ENCODE measurements at regions not wholly inside any gene's neighbourhood (a gene's known extent, or its start where the extent isn't known, plus 50 kb on each side); places are given as distances from the start of the nearest gene placed in this dataset.
"Not testable (repeated sequence)": the region's sequence is repeated elsewhere in the genome, so short reads cannot be mapped to it uniquely, and the experiment has no call there.

DNA sequence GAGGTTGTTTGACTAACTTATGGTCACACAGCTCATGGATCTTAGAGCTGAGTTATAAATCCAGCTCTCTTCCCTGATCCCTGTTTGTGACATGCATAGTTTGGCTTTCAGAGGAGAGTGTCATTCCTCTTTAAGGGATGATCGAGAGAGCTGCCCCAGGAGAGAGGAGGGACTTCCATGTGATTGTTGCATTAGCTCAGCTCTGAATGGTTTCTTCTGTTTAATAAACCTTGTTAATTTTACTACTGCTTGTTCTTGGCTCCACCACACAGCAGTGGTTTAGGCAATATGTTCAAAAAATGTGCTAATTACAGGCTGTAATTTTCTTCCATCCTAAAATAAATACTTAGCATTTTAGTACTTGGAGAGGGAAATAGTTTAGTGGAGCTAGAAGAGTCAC is 152.5 kb downstream of the C12orf75 start:
- DNase-seq = no peak

DNA sequence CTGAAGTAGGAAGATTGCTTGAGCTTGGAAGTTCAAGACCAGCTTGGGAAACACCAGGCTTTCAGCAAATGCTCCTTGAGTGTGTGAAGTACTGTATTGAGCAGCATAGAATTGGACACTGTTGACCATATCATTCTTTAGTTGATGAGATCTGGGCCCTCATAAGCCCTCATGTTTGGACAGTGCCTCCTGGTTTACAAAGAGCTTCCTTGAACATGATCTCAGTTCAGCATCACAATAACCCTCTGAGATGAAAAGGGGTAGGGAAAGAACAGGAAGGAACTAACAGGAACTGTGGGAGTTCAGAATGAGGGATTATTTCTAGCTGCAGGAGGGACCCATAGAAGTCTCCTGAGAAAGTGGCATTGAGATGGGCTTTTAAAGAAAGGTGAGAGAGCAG is 153.2 kb downstream of the C12orf75 start:
- DNase-seq = no peak

DNA sequence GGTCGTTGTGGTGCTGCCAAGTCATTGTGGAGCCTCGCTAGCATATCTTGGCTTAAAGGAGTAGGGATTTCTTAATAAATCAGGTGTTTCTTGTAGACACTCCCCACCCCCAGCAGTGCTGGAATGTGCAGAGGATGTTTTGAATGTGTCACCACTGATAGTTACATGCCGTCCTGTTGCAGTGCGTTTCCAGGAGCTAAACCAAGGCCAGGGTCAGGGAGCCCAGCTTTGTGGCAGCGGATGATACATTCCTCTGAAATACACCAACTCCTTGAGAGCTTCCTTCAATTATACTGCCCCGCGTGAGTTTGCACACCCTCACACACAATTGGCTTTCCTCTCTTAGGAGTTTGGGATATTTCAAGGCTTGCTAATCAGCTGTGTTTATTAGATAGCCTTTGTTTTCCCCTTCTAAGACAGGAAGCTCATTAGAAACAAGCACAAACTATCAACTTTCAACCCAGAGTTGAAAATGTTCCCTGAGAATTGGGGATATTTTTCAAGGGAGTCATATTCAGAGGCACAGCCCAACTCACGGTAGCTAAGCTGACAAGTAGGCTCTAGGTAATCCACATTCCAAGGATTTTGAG is 154.9 kb downstream of the C12orf75 start:
- no peak for DNase-seq

DNA sequence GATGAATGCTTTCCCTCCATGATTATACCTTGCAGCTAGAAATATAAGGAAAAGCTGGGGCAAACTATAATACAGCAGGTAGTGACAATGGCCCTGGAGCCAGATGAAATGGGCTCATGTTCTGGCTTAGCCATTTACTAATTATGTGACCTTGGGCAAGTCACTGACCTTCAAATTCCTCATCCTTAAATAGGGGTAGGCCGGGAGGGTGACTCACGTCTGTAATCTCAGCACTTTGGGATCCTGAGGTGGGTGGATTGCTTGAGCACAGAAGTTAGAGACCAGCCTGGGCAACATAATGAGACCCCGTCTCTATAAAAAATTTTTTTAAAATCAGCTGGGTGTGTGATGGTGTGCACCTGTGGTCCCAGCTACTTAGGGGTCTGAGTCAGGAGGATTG is 155.4 kb downstream of the C12orf75 start:
- no peak for DNase-seq

DNA sequence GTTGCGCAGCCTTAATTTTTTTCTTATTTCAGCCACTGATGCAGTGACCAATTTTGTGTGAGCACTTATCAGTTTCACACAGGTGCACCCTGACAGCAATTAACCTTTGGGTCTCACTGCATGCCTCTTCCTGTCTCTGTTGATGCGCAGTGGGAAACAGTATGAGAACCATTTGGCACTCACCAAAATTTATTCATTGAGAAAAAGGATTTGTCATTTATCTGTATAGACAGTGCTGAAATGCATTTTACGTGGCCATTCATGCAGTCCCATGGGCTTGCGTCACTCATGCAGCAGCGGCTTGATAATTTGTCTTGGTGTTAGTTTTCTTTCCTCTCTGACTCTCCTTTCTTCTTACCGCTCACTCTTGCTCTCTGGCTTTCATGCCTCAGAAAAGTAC is 157.5 kb downstream of the C12orf75 start:
- DNase-seq = no peak

DNA sequence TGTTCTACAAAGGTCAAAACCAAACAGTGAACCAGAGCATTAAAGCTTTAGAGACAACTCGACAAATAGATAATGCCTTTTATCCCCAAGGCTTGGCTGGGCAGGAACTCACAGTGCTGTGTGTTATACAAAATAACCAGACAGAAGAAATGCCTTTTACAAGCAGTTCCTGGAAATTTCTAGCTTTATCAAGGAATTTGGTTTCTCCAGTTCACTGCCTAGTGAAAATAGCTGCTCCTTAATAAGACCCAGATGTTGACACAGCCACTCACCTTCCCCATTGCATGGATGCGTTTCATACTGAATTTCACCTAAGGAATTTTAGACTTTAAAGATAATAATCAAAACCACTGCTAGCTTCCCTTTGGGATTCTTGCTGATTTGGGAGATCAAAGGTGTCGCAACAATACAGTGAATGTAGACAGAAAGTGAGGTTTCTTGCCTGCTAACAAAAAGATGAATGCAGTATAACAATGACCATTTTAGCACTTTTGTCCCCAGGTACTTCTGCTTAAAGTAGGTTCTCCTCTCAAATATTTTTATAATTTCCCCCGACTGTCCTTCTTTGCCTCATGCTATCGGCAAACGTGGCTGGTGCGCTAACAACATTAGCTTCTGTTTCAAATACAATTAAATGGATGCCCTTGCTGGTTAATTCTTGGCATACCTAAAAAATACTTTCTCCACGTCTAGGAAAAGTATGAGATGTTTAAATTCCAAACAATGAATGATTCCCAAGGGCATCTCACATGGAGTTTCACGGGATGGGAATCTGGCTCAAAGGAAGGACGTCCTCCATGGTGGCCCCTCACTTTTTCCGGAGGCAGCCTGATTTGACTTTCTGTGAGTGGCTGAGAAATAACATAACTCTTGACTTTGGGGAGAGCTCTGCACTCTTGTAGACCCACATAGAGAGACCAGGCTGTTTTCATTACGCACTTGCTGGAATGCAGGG is 162.4 kb downstream of the C12orf75 start:
- no peak for DNase-seq

DNA sequence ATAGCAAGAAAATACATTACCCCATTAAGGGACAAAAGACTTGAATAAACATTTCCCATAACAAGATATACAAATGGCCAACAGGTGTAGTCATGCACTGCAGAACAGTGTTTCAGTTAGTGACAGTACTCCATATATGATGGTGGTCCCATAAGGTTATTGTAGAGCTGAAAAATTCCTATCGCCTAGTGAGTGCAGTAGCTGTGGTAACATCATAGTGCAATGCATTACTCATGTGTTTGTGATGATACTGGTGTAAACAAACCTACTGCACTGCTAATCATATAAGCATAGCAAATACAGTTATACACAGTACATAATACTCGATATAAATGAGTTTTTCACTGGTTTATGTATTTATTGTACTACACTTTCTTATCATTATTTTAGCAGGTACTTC is 168.7 kb downstream of the C12orf75 start:
- no peak for DNase-seq

DNA sequence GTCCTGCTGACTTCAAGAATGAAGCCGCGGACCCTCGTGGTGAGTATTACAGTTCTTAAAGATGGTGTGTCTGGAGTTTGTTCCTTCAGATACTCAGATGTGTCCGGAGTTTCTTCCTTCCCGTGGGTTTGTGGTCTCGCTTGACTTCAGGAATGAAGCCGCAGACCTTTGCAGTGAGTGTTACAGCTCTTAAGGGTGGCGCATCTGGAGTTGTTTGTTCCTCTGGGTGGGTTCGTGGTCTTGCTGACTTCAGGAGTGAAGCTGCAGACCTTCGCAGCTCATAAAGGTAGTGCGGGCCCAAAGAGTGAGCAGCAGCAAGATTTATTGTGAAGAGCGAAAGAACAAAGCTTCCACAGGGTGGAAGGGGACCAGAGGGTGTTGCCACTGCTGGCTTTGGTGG is 170.2 kb downstream of the C12orf75 start:
- not testable (repeated sequence) for DNase-seq

DNA sequence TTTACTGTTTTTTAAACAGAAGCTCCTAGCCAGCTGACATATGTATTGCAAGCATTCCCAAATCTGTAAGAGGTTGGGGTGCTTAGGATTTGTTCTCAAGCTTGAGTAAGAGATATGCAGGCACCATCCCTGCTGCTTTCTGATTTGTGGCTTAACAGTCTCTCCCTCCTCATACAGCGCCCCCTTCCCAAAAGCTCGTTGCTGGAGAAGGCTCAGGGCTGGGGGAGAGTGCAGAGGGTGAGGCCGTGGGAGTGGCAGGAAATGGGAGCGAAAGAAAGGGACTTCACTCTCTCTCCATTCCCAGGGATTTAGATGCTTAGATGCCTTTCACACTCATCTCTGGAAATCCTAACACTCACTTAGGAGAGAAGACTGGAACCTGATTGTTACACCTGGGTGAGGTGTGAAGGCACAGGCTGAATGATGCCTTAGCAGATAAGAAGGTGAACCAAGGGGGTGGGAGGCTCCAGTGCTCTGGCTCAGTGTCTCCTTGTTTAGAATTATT is 172.0 kb downstream of the C12orf75 start:
- DNase-seq = no peak

DNA sequence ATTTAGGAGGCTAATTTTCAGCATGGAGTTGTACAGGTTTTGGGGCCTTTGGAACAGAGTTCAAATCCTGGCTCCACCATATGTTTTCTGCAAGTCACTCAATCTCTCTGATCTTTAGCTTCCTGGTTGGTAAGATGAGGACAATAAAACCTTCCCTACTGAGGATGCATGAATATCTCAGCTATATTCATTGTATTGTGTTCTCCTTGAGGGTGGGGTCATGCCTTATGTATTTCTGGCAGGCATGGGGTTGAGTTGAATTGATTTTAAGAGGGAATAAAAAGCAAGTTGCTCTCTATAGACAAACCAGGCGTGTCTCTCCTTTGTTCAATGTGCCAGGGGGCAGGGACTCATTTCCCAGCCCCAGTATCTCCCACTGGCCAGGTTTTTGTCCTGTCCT is 173.1 kb downstream of the C12orf75 start:
- no peak for DNase-seq

DNA sequence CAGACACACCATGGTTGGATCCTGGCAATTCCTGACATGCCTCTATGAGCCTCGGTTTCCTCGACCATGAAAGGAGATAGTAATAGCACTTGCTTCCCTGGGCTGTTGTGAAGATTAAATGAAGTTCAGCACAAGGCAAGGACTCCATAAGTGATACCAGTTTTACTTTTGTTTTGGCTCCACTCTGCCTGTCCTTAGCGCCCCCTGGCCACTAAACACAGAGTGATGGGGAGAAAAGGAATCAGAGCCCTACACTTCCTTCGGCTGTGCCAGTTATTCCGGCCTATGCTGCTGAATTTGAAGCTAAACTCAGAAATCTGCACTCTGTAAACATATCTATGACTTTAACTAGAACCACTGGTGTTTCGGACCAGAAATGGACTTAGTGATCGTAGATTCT is 173.8 kb downstream of the C12orf75 start:
- no peak for DNase-seq

DNA sequence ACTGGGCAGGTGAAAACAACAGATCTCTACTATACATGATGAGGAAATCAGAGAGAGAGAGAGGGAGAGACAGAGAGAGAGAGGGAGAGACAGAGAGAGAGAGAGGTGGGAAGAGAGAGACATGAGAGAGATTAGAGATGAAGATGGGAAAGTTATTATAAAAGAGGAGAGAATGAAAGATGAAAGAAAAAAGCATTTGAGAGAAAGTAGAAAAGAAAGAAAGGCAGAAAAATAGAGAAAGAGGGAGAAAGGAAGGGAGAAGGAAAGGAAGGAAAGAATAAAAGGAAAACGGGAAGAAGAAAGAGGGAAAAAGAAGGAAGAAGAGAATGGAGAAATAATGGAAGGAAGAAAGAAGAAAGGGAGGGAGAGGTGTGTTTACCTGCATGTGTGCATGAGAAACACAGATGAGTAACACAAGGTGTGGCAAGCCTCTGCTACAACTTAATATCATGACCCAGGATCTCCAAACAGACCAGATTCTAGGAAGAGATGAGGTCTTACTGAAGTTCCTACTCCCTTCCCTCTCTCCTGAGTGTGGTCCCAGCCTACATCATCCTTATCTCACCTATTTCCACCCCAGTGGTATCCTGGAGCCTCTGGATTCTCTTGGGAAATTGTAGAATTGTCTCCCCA is 176.3 kb downstream of the C12orf75 start:
- DNase-seq = no peak

DNA sequence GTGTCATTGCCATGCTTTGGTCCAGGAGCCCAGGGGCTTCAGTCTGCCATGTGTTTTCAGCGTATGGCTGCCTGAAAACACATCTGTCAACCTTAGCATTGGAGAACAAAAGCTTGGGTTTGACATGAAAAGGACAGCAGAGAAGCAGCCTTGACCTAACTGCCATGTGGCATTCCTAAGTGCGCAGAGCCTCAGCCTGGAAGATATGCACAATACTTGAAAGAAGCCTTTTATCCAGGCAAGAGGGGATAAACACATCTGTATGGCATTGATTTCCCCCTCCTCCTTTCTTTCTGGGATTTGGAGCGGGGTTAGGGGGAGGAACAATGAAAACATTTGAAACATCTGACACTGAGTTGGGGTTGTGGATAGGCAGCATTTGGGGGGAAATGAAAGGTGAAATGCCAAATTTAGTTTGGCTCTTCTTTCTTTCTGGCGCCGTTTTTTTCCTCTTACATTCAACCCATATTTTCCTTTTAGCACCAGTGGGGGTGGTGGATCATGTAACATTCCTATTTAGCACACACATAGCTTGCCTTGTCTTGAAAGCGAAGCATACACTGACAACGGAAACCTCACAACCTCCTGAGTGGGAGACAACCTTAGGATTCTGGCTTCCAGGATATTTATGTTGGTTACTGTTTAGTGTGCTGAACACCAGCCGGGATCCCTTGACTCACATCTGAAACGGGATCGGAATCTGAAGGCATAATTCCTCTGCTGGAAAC is 177.0 kb downstream of the C12orf75 start:
- DNase-seq = no peak

DNA sequence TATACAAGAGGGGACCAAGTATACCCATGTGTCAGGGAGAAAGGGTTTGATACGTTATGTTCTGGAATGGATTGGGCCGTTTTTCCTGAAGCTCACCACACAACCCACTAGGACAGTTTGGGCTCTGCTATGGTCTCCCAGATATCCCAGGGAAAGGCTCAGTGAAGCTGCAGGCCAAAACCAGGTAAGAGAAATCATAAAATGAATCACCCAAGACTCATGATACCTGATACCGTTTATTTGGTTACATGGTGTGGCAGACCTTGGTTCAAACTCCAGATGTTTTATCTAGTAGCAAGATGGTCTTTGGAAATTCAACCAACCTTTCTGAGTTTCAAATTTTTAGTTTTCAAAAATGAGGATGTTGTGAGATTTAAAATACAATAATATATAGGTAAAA is 177.6 kb downstream of the C12orf75 start:
- DNase-seq = no peak

DNA sequence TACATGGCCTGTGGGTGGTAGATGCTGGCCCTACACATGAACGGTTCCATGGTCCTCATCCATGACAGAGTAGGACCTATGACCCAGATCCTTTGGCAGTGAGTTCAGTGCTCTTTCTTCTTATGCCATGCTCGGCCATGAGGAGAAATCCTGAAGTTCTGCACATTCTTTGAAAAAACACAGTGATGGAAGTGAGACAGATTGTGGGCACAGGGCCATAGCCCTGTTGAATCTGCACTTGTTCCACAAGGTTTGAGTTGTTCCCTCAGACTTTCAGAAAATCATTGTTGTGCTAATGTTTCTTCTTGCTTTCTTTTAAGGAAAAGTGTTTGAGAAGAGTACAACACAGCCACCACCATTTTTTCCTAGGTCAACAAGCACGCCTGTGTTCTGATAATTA is 180.0 kb downstream of the C12orf75 start:
- no peak for DNase-seq

DNA sequence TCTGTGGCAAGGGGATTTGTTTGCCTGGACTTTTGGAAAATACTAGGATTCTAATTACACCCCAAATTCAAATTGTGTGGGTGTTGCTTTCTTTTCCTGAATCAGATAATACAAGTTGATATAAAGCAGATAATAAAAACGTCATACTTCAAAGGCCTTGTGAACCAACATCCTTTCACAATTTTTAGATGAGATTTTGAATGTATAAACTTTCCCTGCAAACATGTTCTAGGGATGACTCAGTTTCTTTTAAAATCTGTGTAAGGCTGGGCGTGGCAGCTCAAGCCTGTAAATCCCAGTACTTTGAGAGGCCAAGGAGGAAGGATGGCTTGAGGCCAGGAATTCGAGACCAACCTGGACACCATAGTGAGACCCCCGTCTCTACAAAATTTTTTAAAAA is 182.4 kb downstream of the C12orf75 start:
- DNase-seq = not testable (repeated sequence)

DNA sequence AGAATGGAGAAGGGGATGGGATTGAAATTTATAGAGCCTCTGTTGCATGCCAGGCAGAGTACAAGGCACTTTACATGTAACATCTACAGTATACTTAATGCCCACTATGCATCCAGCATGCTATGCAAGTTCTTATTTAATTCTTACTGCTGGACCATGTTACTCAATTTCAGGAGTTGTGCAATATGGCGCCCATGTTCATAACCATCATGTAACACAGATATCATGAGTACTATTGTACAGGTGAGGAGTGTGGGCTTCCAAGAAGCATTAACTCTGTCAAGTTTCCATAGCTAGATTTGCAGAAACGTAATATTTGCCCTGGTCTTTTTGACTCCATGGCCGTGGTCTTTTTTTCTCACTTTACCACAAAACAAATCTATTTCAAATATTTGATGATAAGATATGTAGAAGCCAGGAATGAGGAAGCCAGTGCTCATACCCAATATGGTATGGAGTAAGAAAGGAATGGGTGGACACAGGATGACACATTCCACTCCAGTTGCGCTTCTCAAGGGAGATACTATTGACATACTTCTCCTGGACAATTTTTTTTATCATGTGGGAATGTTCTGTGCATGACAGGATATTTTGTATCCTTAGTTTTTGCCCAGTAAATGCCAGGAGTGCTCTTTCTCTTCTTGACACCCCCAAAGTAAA is 191.8 kb downstream of the C12orf75 start:
- no peak for DNase-seq

DNA sequence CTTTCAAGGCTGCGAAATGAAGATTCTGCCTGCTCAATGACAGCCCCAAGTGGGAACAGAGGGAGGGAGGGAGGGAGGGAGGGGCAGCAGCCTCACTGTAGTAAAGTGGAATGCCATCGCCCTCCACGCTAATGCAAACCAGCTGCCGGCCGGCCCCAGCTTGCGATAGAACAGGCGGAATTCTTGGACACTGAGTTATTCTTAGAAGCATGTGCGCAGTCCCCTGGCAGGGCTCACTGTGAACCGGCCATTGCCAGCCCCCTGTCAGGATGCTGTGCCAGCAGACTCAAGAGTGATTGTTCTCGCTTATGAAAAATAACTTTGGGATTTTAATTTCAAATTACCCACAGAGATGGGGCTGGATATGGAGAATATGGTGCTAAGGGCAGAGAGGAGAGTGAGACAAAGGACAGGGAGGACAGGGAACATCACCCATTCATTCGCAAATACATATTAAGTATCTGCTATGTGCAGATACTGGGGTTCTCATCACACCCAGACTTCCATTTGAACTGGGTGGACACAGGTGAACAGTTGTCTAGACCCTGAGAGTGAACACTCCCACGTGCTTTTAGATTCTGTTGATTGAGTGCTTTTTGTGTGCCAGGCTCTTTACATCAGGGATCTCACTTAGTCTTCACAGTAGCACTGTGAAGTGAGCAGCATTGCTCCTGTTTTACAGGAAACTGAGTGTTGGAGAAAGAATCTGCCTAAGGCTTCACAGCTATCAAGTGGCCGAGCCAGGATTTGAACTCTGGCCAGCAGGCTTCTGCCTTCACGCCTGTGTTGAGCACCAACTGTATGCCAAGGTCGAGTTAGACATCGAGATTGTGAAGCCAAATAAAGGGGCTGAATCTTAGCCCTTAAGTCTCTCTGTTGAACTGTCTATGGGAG is 192.9 kb downstream of the C12orf75 start:
- DNase-seq = no peak

DNA sequence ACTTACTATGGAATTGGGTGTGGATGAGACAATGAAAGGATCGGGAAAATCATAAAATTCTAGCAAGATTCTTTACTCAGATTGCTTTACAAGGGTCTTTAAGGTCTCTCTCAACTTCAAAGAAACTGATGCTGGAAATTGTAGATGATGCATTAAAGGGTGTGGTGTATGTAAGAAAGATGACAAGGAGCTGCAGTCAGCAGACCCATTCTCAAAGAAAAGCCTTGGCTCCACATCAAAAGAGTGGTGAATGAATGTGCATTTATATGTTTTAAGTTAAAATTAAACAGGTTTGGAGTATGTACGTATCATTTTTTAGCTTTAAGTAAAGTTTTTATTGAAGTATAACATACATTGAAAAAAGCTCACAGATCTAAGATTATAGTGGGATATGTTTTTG is 194.5 kb downstream of the C12orf75 start:
- DNase-seq = no peak

DNA sequence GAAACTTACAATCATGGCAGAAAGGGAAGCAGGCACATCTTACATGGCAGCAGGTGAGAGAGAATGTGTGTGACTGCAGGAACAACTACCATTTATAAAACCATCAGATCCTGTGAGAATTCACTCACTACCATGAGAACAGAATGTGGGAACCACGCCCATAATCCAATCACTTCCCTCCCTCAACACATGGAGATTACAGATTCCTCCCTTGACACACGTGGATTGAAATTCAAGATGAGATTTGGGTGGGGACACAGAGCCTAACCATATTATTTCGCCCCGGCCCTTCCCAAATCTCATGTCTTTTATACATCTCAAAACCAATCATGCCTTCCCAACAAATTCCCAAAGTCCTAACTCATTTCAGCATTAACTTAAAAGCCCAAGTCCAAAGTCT is 203.6 kb downstream of the C12orf75 start:
- DNase-seq = no peak

DNA sequence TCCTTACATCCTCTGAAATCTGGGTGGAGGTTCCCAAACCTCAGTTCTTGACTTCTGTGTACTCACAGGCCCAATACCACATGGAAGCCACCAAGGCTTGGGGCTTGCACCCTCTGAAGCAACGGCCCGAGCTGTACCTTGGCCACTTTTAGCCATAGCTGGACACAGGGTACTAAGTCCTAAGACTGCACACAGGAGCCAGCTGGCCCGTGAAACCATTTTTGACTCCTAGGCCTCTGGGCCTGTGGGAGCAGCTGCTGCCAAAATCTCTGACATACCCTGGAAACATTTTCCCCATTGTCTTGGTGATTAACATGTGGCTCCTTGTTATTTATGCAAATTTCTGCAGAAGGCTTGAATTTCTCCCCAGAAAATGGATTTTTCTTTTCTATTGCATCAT is 204.5 kb downstream of the C12orf75 start:
- not testable (repeated sequence) for DNase-seq

DNA sequence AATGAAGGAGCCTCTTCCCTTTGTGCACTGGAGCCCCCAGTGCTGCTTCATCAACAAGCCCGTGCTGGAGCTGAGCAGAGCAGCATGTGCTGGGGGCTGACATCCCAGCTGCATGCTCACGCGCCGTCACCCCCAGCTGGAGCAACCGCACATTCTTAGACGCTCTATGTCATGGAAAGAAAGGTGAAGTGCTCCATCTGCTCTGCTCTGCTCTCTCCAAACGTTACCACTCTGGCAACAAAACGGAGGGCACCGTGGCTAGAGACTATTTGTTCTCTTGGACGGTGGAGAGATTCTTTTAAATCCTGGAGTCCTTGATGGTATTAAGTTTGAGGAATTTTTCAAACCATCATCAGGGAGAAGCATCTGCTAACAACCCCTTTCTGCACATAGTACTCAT is 208.4 kb downstream of the C12orf75 start:
- no peak for DNase-seq

Data from CD4-positive, alpha-beta T cell treated with Interferon alpha-2 for 1 hour (primary cell).